T47D (cell line): ENCODE measurements at regions not wholly inside any gene's neighbourhood (a gene's known extent, or its start where the extent isn't known, plus 50 kb on each side); places are given as distances from the start of the nearest gene placed in this dataset.

ENCODE experiments used
- DNase-seq, 2 experiments: peaks; one replicate each; pipeline versions ENCODE4 v3.0.0 to v3.0.0-alpha.2; 2011 to 2012; ENCODE audit warnings: low read depth in 1 of 2, low spot score in 1 of 2
- JUND ChIP-seq: IDR thresholded peaks from 2 replicates; pipeline ENCODE4 v1.6.1; 2012; ENCODE audit warnings: low read depth
- in situ Hi-C: cut with HindIII; loops from 2 replicates; pipeline ENCODE4 v1.10.0; 2016; ENCODE audit warnings: low sequenced_read_pairs, low pct_unique_long_range_greater_than_20kb

- TF ChIP-seq JUND, result no peak
- in situ Hi-C loops, result no loop called here
- DNase-seq, result no peak
Observed at GRCh38 chr6:4671587-4672115, 104.6 kb upstream of the CDYL start.

- TF ChIP-seq JUND, result no peak
- in situ Hi-C loops, result no loop called here
- peak in 1 of 2 experiments; percentile 9 for DNase-seq
Observed at GRCh38 chr6:4670824-4671409, 105.3 kb upstream of the CDYL start.

GRCh38 chr6:4670290-4670689 is 105.9 kb upstream of the CDYL start:
- in situ Hi-C loops, result no loop called here
- no peak for TF ChIP-seq JUND
- no peak for DNase-seq

- in situ Hi-C loops, result no loop called here
- no peak for TF ChIP-seq JUND
- no peak for DNase-seq
Observed at GRCh38 chr6:4668271-4669179, 107.7 kb upstream of the CDYL start.

GRCh38 chr6:4667591-4667990 is 108.6 kb upstream of the CDYL start:
- DNase-seq, result no peak
- TF ChIP-seq JUND, result no peak
- in situ Hi-C loops, result no loop called here

- no peak for DNase-seq
- in situ Hi-C loops, result no loop called here
- no peak for TF ChIP-seq JUND
Observed at GRCh38 chr6:4666886-4667513, 109.2 kb upstream of the CDYL start.

- in situ Hi-C loops, result no loop called here
- DNase-seq, result no peak
- TF ChIP-seq JUND, result no peak
Observed at GRCh38 chr6:4665489-4666417, 110.5 kb upstream of the CDYL start.

- DNase-seq, result no peak
- no peak for TF ChIP-seq JUND
- in situ Hi-C loops, result no loop called here
Observed at GRCh38 chr6:4664911-4665310, 111.3 kb upstream of the CDYL start.

- TF ChIP-seq JUND, result no peak
Observed at GRCh38 chr6:4664117-4664626, 112.0 kb upstream of the CDYL start.

GRCh38 chr6:4662886-4663285 is 113.3 kb upstream of the CDYL start:
- no peak for DNase-seq
- in situ Hi-C loops, result no loop called here
- TF ChIP-seq JUND, result no peak

More at GRCh38 chr6:4664117-4664626, 112.0 kb upstream of the CDYL start:
- in situ Hi-C loops, result no loop called here
- DNase-seq, result no peak

- no peak for TF ChIP-seq JUND
- in situ Hi-C loops, result no loop called here
- DNase-seq, result no peak
Observed at GRCh38 chr6:4661391-4661790, 114.8 kb upstream of the CDYL start.
